GM19328 (cell line): ENCODE measurements at regions not wholly inside any gene's neighbourhood (a gene's known extent, or its start where the extent isn't known, plus 50 kb on each side); places are given as distances from the start of the nearest gene placed in this dataset.

Experiments
- ATAC-seq: cut with Tn5 transposase; IDR thresholded peaks from one replicate; pipeline ENCODE4 v1.9.1; 2021; ENCODE audit warnings: mild to moderate bottlenecking, moderate library complexity; ENCODE audit not compliant: unreplicated experiment

DNA sequence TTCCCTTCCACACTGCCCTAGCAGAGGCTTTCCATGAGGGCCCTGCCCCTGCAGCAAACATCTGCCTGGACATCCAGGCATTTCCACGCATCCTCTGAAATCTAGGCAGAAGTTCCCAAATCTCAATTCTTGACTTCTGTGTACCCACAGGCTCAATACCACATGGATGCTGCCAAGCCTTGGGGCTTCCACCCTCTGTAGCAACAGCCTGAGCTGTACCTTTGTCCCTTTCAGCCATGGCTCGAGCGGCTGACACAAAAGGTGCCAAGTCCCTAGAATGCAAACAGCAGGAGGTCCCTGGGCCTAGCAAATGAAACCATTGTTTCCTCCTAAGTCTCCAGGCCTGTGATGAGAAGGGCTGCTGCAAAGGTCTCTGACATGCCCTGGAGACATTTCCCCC is 744.5 kb upstream of the LINC00305 start:
- no peak for ATAC-seq

GRCh38 chr18:64888956-64889355 is 740.1 kb upstream of the LINC00305 start:
- ATAC-seq: no peak

DNA sequence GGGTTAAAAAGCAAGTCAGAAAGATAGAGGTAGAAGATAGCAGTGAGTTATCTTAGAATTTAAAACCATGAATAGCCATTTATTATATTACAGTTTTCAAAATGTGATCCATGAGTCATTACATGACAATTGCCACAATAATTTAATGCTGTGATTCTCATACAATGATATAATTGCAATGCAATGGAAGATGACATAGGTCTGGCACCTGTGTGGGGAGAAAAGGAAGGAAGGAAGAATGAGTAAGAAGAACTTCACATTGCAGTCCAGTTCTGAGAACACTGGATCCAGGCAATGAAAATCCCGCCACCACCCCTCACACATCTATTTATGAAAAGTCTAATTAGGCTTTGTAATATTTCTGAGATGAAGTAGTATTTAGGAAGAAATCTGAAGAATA is 738.1 kb upstream of the LINC00305 start:
- ATAC-seq: no peak

DNA sequence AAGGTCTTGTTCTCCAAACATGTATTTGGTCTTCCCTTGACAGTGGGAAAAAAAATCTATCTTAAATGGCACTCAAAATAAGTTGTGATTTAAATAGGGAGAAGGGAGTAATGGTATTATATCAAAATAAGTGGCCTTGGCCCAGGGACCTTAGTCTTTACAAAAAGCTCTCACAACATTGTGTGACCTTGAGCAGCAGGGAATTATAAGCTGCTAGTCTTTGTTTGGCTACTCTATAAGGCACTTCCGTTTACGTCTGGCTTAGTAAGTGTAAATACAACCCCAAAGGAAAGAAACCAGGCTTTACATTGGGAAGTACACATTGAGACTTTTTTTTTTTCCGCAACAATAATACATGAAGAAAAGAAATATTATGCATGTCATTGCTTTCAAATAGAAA is 734.0 kb upstream of the LINC00305 start:
- no peak for ATAC-seq

GRCh38 chr18:64876833-64877232 is 727.9 kb upstream of the LINC00305 start:
- no peak for ATAC-seq

- no peak for ATAC-seq
These were observed 724.0 kb upstream of the LINC00305 start for GRCh38 chr18:64872710-64873458.

DNA sequence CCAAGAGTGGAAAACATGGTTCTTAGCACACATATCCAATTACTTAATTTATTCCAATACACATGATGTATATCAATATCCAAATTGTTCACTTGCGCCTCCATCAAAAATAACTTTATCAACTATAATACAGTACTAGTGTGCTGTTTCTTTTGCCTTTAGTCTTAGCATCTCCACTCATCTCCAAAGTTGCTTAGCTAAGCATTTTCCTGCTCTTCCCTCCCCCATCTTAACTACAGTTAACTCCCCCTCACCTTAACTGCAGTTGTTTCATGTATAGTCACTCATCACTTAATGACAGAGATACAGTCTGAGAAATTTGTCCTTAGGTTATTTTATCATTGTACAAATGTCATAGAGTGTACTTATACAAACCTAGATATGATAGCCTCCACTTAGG is 705.2 kb upstream of the LINC00305 start:
- ATAC-seq: no peak

- no peak for ATAC-seq
These were observed 703.4 kb upstream of the LINC00305 start for GRCh38 chr18:64852281-64852680.

GRCh38 chr18:64851726-64852125 is 702.8 kb upstream of the LINC00305 start:
- no peak for ATAC-seq

DNA sequence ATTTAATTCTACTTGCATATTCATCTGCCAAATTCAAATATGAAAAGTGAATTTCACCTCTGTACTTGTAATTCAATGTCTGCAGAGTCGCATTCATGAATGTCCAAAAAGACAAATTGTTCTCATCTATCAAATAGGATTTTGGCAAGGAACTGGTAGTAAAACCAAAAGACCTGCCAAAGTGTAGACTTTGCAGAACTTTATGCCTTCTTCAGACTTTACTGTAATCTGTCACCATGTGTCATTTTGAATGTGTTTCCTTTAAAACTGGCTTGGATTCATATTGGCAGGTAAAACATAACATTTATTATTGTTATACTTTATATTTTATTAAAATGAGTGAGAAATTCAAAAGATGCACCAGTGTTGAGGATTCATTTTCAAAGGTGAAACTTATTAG is 701.9 kb upstream of the LINC00305 start:
- ATAC-seq: no peak

DNA sequence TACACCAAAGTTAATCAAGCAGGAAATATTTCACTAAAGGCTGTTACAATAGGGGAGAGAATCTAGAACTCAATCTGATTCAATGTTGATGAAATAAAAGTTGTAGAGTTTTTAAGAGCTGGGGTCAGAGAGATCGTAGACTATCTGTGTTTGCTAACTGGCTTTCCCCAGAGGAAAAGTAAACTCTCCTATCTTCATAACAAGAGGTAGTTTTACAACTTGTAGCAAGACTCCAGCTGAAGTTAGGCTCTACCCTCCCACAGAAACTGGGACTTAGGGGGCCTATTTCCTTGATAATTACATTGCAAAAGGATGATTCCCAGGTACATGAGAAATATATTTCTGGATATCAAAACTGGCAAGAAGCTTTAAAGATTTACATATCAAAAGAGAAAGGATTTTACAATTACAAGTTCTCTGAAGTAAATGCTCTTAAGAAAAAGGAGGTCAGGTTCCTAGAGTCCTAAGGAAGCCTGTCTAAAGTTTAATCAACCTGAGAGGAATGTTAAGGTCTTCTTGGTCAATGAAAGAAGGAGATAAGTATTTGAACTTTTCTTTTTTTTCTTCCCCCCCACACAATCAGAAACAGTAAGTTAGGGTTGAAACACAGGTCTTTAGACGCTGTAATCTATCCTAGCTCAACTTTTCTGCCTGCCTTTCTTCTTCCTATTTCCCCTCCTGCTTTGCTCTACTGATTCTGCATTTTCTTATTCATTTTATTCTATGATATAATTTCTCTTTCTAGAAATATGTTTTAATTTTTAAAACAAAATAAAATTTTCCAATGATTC is 692.2 kb upstream of the LINC00305 start:
- ATAC-seq: no peak

DNA sequence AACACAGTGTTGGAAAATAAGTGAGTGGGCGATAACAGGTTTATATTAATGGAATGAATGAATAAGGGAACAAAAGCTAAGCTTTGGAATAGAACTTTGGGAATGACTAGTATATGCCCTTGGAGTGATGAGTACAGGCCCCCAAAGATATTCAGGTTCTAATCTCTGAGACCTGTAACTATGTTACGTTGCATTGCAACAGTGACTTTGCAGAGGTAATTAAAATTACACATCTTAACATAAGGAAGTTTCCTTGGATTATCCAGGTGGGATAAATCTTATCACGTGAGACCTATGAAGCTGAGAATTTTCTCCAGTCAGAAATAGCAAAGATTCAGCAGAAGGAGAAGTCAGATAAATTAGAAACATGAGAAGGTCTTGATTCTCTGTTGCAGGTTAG is 661.5 kb upstream of the LINC00305 start:
- no peak for ATAC-seq

DNA sequence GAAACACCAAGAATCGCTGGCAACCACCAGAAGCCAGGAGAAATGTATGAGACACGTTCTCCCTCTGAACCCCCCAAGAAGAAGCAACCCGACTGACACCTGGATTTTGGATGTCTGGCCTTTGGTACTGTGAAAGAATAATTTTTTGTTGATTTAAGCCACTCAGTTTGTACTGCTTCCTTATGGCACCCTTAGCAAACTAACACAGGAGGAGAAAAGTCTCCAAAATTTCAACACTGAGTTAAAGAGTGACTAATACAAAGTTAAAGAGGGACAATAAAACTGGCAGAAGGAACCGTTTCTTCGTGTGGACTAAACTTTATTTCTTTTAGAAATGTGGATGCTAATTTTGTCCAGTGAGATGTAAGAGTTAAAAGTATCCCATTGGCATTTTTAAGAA is 660.9 kb upstream of the LINC00305 start:
- no peak for ATAC-seq

DNA sequence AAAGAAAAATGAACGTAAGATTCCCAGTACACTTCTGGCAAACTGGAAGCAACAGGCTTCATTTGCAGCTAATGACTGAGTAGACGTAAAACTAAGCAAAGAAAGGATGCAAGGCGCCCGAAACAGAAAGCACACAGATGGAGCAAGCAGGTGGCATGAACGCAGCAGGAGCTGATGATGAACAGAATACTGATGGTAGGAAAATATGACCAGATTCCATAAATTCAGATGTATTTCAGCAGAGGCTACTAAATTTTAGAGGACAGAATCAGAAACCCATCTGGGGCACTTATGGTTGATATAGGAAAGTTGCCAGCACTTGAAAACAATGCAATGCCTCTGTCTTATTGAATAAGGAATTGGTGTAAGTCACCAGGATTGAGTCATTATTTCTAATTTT is 658.7 kb upstream of the LINC00305 start:
- no peak for ATAC-seq

DNA sequence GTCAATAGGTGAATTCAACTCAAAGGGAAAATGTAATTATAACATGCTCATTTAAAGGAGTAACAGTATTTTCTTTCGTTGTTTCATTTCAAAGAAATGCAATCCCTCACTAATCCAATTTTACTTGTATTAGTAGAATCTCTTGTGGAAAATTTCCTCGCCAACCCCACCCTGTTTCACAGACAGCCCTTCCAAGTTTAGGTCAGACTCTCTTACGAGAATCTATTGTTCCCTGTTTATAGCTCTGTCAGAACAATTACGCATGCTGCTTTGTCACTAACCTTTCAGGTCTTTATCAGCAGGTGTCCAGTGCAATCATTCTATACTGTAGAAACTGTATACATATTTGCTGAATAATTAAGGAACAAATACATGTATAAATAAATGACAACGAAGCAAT is 657.8 kb upstream of the LINC00305 start:
- no peak for ATAC-seq

DNA sequence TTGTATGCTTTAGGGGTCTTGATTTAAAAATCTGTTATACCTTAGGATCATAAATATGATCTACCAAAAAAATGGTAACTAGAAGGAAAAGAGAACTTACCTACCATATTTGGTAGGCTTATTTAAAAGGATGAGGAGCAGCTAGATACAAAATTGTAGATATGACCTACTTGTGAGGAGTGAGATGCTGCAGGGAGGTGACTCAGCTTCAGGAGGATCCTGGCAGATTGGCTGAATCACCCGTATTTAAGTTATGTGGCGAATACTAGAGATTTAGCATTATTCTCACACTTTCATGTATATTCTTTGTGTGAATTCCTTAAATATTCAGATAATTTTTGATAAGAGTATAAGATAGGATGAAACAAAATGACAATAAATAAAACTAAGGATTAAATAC is 657.3 kb upstream of the LINC00305 start:
- ATAC-seq: no peak

DNA sequence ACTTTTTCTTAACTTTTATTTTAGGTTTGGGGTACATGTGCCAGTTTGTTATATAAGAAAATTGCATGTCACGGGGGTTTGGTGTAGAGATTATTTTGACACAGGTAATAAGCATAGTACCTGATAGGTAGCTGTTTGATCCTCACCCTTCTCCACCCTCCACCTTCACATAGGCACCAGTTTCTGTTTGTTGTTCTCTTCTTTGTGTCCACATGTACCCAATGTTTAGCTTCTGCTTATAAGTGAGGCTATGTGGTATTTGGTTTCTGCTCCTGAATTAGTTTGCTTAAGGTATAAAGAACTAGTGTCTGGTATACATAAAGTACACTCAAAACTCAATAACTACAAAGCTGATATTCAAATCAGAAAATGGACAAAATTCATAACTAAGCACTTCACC is 654.6 kb upstream of the LINC00305 start:
- no peak for ATAC-seq

- no peak for ATAC-seq
These were observed 651.3 kb upstream of the LINC00305 start for GRCh38 chr18:64800151-64800550.

DNA sequence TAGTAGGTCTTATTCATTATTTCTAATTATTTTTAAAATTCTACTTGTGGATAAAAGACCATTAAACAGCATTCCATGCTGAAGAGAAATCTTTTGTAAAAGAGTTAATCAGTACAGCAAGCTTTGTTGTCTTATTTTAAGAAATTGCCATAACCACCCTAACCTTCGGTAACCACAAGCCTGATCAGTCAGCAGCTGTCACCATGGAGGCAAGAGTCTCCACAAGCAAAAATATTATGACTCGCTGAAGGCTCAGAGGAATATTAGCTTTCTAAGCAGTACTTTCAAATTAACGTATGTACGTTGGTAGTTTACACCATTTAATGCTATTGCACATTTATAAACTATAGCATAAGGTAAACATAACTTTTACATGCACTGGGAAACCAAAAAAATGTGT is 650.5 kb upstream of the LINC00305 start:
- ATAC-seq: no peak

GRCh38 chr18:64791236-64791635 is 642.3 kb upstream of the LINC00305 start:
- no peak for ATAC-seq

GRCh38 chr18:64785686-64786085 is 636.8 kb upstream of the LINC00305 start:
- no peak for ATAC-seq

GRCh38 chr18:64777556-64777955 is 628.7 kb upstream of the LINC00305 start:
- no peak for ATAC-seq
